VCaP (cell line): ENCODE measurements at regions not wholly inside any gene's neighbourhood (a gene's known extent, or its start where the extent isn't known, plus 50 kb on each side); places are given as distances from the start of the nearest gene placed in this dataset.

Experiments used
- H3K27ac ChIP-seq: fragments of 450-650 bp; 2 replicates; pipeline ENCODE4 v1.5.1; 2017
- TF ChIP-seq, protein P1 (sequence below): fragments of 450-650 bp; conservative IDR thresholded peaks from 2 replicates; pipeline ENCODE4 v1.5.1; 2017; ENCODE audit warnings: mild to moderate bottlenecking, moderate library complexity

DNA sequence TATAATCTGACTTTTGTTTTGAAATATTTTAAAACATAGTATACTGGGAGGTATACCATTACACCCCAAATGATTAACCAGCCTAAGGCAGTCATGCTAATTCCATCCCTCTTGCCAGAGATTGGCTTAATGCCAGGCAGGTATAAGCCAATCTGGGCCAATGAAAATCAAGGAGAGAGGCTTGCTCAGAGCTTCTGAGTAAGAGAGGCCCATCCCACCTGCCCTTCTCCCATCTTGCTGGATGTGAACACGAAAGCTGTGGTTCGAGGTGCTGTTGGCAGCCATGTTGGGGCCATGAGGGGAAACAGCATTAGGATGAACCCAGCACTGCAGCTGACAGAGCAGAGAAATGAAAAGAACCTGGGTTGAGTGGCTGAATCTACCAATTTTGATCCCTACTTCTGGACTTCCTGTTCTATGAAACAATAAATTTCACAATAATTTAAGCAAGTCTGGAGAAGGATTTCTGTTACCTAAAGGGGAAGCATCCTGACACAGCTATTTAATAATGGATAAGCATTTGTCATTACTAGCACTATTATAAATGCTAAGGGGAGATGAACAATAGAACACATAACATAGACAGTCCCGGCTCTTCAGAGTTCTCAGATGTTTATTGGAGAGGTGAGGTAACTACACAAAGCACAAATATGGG lies 152.3 kb downstream of the CDC5L start:
- H3K27ac ChIP-seq, result no peak overlapping the region
- TF ChIP-seq, protein P1, sequence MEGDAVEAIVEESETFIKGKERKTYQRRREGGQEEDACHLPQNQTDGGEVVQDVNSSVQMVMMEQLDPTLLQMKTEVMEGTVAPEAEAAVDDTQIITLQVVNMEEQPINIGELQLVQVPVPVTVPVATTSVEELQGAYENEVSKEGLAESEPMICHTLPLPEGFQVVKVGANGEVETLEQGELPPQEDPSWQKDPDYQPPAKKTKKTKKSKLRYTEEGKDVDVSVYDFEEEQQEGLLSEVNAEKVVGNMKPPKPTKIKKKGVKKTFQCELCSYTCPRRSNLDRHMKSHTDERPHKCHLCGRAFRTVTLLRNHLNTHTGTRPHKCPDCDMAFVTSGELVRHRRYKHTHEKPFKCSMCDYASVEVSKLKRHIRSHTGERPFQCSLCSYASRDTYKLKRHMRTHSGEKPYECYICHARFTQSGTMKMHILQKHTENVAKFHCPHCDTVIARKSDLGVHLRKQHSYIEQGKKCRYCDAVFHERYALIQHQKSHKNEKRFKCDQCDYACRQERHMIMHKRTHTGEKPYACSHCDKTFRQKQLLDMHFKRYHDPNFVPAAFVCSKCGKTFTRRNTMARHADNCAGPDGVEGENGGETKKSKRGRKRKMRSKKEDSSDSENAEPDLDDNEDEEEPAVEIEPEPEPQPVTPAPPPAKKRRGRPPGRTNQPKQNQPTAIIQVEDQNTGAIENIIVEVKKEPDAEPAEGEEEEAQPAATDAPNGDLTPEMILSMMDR, result no peak

DNA sequence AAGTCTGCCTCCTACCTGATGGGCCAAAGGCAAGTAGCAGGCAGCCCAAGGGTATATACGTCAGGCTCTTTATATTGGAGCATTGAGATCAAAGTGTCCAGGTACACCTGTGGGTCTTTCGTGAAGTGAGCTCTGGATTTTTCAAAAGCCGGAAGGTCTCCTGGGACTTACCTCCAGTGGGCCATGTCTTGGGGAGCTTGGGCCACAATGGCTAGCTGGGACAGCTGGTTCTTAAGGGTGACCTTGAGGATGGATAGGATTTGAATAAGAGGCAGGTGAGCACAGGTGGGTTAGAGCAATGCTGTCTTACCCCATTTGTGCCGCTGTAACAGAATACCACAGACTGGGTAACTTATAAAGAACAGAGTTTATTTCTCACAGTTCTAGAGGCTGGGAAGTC lies 153.4 kb downstream of the CDC5L start:
- TF ChIP-seq, protein P1, result no peak
- H3K27ac ChIP-seq, result no peak overlapping the region

DNA sequence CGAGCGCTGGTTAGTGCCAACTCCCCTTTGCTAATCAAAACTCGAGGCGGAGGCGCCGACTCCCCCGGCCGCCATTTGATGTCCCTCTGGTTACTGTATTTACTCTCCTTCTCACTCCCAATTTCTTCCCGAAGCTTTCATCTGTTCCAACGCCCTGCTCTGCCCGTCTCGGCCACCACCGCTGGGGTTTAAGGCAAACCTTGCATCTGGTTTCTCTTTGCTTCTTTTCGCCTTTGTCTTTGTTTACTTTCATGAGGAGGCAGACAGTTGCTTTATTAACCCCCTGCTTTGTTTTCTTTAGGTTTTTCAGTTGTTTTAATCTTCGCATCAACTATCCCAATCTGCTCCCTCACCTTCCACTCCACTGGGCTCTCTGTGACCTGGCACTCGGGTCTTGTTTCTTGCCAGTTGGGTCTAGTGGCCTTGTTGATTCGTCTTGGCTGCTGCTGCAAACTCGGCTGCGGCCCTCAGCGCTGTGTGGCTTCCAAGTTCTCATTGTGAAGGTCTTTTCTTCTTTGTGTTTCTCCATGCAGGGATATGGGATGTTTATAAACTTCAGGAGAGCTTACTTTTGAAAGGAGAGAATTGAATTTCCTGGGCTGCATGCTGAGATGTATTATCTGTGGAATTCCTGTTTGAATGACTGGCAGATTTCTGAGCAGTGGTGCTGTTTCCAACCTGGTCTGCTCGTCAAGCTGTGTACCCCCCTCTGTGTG lies 155.1 kb downstream of the CDC5L start:
- no peak overlapping the region for H3K27ac ChIP-seq
- TF ChIP-seq, protein P1, result no peak

DNA sequence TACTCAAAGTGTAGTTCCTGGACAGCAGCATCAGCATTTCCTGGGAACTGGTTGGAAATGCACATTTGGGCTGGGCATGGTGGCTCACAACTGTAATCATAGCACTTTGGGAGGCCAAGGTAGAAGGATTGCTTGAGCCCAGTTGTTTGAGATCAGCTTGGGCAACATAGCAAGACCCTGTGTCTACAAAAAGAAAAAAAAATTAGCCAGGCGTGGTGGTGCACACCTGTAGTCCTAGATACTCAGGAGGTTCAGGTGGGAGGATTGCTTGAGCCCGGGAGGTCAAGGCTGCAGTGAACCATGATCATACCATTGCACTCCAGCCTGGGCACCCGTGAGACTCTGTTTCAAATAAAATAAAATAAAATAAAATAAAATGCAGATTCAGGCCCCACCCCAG lies 156.2 kb downstream of the CDC5L start:
- TF ChIP-seq, protein P1, result no peak
- no peak overlapping the region for H3K27ac ChIP-seq

DNA sequence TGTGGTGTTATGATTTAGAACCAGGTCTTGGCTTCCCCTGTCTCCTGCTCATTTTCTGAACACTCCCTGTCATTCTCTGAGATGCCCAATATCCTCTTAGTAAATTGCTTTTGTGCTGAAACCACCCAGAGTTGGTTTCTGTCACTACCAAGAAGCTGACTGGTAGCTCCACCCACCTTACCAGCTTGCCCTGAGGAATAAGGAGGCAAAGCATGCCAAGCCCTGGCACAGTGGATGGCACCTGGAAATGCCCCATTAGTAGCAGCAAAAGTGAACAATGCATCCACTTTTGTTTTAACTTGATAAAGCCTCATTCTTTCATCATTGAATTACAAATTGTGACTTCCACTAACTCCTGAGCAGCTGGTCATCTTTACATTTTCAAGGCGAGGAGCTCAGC lies 157.7 kb downstream of the CDC5L start:
- TF ChIP-seq, protein P1, result no peak
- no peak overlapping the region for H3K27ac ChIP-seq

DNA sequence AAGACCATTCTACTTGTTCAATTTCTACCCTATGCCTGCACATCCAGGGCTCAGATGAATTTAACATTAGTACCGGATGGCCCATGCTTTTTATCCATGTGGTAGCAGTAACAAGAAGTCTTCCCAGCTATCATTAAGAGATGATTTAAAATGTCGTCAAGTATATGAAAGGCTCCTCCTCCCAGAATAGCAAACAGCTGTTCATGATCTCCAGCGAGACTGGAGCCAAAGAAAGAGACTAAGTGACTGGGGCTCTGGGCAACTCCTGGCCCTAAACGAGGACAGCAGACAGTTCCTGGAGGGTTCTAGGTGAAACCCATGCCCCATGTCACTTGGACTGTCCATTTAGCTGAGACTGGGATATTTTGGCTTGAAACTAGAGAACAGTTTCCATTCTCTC lies 160.8 kb downstream of the CDC5L start:
- TF ChIP-seq, protein P1, result no peak
- H3K27ac ChIP-seq, result no peak overlapping the region

DNA sequence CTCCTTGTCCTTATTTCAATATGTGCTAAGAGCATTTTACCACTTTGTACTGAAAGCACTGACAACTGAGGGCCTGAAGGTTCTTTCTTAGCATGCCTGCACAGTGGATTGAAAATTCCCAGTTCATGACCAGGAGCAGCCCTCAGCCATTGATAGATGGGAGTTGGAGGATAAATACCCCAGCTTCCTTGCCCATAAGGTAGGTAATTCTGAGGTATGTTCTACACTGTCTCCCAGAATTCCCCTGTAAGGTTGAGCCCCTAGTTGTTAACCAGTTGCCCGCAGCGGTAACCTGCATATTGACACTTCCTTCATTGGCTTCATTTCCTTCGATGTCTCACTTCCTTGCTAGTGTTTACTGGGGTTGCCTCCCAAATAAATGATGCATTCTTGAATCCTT lies 162.0 kb downstream of the CDC5L start:
- TF ChIP-seq, protein P1, result no peak
- no peak overlapping the region for H3K27ac ChIP-seq
